GM23248 (cell line): ENCODE measurements at regions not wholly inside any gene's neighbourhood (a gene's known extent, or its start where the extent isn't known, plus 50 kb on each side); places are given as distances from the start of the nearest gene placed in this dataset.

ENCODE experiments used
- EZH2 ChIP-seq: fragments of 200-600 bp; sonication (generic); IDR thresholded peaks from 2 replicates; pipeline ENCODE4 v1.6.1; 2018; ENCODE audit warnings: antibody characterized with exemption, mild to moderate bottlenecking; ENCODE audit not compliant: insufficient read depth, poor library complexity, severe bottlenecking
- EZH2phosphoT487 ChIP-seq: fragments of 200-600 bp; sonication (generic); IDR thresholded peaks from 2 replicates; pipeline ENCODE4 v1.6.1; 2018; ENCODE audit warnings: antibody characterized with exemption, moderate library complexity, mild to moderate bottlenecking, low read depth; ENCODE audit not compliant: insufficient read depth

DNA sequence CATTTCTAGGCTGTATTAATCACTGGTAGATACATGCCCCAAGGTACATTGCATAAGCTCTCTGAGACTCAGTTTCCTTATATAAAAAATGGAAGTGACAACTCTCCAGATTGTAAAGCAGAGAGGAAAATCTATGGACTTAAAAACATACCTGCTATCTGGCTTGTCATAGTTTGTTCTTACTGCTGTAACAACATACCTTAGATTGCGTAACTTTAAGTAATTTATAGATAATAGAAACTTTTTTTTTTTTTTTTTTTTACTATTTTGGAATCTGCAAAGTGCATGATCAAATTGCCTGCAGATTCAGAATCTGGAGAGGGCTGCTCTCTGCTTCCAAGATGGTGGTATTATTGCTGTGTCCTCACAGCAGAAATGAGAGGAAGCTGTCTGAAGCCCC is 827.7 kb upstream of the BRINP3 start:
- no peak for TF ChIP-seq EZH2
- no peak for TF ChIP-seq EZH2phosphoT487
